GM19395 (cell line): ENCODE measurements at regions not wholly inside any gene's neighbourhood (a gene's known extent, or its start where the extent isn't known, plus 50 kb on each side); places are given as distances from the start of the nearest gene placed in this dataset.

ENCODE experiments used
- ATAC-seq: cut with Tn5 transposase; IDR thresholded peaks from one replicate; pipeline ENCODE4 v1.9.1; 2021; ENCODE audit warnings: mild to moderate bottlenecking, moderate library complexity; ENCODE audit not compliant: unreplicated experiment

DNA sequence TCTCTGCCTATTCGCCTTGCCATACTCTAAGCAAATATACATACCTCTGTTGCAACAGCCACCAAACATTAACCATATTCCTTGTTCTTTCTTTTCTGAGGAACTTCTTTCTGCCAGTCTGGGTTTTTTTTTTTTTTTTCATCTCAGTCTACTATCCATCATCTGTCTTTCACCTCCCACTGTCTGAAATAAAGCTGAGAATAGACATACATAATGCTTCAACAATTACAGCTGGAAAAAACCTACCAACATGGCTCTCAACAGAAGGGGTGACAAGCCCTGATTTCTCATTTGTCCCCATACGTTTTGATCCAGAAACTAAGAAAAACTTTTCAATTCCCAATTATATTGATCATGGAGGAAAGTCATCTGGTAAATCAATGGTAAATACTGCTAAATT is 728.8 kb upstream of the POU3F3 start:
- no peak for ATAC-seq

DNA sequence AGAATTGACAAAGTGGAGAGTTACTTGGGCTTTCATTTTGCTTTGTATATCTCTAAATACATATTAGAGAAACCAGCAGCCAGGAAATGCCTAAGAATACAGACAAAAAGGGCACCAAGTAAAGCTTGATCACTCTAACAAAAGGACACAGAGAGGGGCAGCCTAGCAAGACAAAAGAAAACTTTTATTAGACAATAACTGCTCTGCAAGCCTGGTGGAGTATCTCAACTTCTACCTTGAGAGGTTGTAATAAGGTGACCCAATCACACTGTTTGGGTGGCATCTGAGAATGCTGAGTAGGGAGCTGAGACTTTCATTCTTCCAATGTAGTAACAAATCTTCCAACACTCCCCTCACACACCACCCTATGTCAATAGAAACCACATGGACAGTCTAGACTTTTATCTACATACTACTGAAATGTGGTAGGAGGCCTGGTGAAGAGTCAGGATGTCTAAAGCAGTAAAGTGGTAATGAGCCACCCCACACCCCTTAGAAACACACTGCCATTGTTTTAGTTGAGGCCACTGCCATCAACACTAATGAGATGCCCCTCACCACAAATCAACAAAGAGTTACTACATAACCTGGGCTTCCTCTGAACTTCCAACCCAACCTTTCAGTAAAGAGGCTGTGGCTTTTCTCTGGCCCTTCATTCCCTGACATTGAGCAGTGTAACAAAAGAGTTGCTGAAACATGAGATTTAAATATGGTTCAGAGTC is 726.7 kb upstream of the POU3F3 start:
- no peak for ATAC-seq

DNA sequence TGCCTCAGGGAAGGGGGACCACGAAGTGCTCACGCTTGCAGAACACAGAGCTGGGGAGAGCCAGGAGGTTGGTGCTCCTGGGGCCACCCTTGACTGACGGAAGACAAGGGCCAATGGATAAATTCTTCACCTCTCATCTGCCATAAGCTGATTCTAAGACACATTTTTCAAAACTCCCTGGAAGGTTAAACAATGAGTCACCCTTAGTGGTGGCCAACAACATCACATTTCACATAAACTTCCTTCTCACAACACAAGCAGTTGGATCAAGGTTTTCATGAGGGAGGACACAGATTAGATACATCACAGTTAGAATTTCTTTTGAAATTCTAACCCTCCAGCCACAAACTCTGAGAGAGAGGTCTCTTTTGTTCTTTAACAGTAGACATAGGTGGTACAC is 713.6 kb upstream of the POU3F3 start:
- ATAC-seq, result no peak

DNA sequence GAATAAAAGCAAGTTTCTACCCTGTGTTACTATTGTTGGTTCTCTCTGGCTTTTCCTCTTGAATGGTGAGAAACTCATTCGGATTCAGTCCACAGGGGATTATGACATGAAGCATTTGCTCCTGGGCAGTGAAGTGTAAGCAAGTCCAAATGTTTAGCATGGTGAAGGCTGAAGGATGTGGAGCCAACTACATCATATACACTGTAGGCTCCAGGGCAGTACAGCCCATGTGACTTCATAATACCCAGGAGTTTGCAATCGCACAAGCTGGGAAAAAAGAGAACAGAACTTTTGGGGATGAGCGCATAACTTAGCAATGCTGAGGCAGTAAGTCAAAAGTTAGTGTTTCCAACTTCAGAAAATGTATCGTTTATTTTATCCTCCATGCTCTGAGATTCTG is 695.7 kb upstream of the POU3F3 start:
- ATAC-seq, result no peak

DNA sequence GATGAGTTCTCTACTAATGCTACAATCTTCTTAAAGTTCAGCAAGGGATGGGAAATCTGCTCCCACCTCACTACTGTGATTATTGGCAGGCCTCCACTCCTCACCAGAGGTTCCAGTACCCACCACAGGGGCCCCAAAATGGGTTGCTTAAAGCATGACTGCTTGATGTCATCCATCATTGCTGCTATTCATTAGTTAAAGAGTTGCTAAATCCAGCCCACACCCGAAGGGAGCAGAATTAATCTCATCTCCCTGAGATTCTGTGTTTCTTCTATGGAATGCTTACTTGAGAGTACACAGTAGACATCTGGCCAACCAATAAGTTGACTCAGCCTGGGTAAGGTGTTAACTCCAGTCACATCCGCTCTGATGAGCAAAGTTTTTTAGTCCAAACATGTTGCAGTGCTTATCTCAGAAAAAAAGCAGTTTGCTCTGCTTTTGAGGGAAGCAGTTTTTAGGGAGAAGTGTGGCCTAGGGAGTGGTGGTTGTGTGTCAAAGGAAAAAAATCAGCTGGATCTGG is 690.2 kb upstream of the POU3F3 start:
- no peak for ATAC-seq

DNA sequence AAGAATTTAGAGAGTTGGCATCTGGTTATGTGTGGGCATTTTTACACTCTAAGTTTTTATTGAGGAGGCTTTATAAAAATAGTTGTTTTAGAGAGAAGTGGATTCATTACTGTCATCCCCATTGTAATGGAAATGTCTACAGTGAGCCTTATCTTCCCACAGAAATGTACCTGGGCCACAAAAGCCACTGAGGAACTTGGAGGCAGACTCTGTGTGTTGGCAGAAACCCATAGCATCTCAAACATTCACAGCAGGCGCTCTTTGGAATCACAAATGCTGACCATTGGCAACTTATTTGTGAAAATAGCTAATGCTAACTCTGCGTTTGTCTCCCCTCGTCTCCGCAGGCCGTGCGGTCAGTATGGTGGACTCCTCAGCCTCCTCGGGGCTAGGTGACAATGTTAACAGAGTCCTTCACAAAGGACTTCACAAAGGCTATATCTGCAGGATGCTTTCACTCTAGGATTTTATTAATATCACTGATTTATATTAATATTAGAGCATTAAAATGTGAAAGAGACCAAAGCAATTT is 689.1 kb upstream of the POU3F3 start:
- ATAC-seq, result no peak

DNA sequence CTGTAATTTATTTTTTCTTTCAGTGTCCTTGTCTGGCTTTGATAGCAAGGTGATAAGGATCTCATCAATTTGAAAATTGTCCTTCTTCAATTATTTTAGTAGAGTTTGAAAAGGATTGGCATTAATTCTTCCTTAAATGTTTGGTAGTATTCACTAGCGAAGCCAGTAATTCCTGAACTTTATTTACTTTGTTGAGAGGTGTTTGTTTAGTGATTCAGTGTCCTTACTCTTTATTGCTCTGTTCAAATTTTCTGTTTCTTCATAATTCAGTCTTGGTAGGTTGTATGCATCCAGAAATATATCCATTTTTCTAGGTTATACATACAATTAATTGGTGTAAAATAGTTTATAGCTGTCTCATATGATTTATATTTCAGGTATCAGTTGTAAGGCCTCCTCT is 676.7 kb upstream of the POU3F3 start:
- ATAC-seq, result no peak

DNA sequence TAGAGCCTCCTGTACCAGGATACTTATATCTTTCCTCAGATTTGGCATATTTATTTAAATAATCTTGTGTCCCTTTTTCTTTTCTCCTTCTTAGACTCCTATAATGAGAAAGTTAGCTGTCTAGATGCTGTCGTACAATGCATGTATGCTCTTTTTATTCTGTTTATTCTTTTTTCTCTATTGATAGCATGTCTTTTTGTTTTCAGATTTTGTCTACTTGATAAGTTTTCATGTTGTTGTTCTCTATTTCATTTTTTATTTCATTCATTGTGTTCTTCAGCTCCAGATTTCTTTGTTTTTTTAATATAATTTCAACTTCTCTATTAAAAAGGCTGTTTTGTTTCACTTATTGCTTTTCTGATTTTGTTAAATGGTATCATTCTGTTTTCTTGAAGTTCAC is 674.3 kb upstream of the POU3F3 start:
- no peak for ATAC-seq

DNA sequence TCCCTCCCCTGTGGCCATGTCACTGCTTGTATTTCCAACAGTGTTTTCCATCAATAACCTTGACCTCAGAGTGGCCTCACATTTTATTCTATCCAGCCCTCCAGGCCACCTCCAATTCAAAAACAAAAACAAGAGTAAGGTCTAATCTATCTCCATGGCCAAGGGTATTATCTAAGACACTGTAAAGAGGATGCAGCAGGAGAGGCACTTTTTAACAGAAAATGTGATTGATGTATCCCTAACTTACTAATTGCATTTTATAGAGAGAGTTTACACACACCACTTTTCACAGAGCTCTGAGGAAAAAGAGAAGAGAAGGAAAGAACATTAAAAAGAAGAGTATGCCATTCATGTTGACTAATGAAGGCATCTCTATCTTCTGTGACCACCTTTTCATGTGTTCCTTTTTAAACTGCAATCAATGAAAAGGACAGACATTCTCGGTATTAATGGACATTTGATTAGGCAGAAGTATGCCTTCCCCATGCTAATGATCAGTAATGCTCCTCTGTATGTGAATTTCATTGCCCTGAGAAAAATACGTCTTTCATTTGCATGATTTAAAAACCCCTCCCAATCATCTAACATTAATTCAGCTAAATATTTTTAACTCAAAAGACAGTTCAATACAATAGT is 653.3 kb upstream of the POU3F3 start:
- ATAC-seq, result no peak

DNA sequence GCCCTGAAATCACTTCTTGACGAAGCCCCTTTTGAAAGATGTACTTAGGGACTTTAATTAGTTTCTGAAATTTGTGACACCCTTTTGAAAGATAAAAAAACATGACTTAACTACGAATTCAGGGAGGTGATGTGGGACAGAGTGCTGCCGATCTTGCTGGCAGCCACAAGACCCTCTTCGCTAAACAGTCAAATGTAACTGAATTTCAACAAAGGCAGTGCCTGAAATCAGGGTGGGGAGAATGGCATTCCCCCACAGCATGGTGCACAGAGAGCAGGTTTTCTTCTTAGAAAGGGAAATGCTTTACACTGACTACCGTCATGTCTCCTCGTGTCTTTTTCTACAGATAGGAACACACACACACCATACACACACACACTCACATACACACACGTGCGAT is 640.2 kb upstream of the POU3F3 start:
- ATAC-seq, result no peak

DNA sequence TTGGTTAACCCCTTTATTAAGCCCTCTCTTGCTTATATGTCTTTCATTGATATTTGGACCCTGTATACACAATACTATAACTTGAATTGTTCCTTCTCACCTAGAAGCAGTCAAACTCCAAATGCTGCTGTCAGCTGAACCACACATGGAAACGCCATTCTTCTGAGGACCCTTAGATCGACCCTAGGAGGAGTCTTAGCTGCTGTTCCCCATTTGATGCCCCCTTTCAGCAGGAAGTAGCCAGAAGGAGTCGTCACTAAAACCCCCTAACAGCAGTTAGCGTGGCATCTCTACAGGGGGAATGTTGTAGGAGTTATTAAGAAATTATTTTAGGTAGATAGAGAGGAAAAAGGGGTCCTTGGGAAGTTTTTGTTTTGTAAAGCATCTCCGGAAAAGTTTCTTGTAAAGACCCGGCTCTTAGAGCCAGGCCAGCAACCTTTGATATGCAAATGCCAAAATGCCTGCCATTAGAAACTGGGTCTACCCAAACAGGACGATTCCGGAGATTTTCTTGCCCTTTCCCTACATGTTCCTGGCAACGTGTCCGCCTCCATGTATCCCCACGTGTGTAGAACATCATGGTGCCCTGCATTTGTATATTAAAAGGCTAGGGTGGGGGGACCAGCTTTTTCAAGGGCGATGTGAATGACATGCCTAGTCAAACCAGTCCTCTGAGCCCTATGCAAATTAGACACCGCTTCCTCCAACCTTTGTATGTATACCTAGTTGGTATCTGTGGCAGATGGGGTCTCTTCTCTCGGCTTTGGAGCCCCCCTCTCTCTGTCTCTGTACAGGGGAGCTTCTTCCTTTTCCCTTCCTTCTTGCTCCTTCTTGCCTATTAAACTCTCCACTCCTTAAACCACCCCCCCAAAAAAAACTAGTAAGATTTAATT is 638.4 kb upstream of the POU3F3 start:
- no peak for ATAC-seq

DNA sequence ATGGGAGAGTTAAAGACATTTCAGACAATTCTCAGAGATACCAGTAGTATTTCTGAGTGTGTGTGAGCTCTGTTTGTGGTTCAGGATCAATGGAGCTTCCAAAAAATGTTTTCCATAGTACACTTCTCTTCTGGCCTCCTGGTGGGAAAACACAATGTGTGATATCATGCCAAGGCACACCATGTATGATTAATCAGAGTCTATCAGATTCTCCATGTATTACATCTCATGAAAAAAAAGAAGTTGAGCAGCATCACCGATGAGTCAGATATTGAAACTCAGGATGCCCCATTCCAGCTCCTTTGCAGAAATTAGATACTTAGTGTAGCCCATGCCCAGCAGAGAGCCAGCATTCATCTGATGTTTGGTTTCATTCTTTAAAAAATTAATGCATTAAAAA is 620.3 kb upstream of the POU3F3 start:
- no peak for ATAC-seq

DNA sequence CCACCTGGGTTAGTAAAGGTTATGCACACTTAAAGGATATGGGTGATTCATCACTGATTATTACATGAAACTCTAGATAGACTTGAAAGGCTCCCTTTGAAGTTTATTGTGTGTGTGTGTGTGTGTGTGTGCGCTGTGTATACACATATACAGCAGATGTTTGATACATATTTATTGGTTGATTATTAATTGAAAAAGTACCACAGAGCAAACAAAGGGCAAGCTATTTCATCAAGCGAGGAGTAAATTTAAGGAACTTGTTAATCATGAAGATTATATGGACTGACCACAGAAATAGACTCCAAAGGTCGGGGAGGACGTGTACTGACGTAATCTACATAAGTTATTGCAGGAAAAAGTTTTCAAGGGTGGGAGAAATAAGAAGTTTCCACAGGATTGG is 617.4 kb upstream of the POU3F3 start:
- ATAC-seq, result no peak

DNA sequence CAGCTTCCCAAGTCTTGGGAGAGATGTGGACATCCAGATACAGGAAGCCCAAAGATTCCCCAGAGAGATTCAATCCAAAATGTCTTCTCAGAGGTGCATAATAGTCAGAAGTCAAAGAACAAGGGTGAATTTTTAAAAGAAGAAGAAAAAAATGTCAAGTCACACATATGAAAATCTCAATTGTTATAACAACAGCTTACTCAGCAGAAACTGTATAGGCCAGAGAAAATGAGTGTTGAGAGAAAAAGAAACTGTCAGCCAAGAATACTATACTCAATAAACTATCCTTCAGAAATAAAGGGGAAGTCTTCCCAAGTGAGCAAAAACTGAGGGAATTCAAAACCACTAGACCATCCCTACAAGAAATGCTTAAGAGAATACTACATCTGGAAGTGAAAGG is 612.9 kb upstream of the POU3F3 start:
- ATAC-seq, result no peak

DNA sequence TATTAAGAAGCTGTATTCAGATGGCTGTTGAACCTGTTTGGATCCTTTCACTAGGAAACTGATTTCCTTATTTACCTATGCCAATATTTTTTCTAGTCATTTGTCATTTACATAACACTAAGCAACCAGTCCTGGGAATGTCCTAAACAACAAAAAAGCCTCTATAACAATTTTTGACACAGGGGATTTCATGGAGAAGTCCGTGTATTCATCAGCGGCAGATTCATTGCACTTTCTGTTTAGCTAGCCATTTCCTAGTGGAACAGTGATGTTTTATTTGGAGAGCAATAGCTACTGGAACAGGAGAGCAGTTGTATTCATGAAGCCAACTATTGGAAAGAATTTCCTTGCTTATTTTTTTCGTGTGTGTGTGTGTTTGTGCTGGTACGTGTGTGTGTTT is 604.3 kb upstream of the POU3F3 start:
- no peak for ATAC-seq

DNA sequence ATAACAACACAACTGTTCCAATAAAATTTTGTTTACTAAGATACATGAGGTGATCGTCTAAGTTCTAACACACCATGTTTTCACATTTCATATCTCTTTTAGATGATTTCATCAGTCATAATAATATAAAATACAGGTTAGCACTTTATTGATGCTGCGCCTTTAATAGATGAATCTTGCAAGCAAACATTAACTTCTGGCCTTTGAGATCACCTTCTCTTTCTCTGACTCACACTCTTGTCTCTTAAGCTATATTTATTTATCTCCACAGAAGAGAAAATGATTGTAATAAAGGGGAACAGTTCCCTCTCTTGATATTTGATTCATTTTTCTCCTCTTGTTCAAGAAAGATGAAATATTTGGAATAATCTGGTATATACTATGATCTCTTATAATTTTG is 603.3 kb upstream of the POU3F3 start:
- ATAC-seq, result no peak

DNA sequence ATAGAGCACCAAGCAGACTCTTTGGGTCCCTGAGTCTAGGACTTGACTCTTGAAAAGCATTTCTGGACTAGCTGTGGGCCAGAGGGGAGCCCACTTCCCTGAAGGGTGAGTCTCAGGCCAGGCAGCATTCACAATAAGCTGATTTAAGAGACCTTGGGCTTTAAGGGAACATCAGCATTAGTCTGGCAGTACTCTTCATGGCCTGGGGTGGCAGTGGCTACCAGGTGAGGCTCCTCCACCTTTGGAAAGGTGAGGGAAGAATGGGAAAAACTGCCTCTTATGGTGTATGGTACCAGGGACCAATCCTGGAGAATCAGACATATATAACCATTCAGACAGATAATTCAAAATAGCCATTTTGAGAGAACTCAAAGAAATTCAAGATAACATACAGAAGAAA is 599.9 kb upstream of the POU3F3 start:
- no peak for ATAC-seq

DNA sequence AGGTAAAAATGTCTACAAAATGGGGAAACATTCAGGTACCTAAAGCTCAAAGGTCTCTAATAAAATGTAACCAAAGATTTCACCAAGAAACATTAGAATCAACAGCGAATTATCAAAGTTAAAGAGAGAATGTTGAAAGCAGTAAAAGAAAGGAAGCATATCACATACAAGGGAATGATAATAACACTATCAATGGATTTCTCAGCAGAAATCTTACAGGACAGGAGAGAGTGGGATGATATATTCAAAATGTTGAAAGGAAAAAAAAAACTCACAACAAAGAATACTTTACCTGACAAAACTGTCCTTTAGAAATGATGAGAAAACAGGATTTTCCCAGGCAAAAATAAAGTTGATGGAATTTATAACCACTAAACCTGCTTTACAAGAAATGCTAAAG is 591.2 kb upstream of the POU3F3 start:
- ATAC-seq, result no peak

DNA sequence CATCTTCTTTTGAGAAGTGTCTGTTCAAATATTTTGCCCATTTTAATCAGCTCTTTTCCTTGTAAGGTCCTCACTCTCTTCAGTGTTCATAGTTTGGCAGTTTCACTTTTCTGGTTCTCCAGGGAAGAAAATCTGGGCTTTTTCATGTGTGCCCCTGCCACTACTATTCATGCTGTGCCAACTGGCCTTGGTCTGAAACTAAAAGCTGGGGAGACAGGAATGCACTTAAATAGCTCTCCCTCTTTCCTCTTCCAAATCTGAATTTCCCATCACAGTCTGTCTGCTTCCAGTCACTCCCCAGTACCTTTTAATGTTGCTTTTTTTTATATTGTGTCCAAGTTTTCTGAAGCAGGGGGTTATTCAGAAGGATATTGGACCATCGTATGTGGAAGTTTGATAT is 574.3 kb upstream of the POU3F3 start:
- no peak for ATAC-seq

DNA sequence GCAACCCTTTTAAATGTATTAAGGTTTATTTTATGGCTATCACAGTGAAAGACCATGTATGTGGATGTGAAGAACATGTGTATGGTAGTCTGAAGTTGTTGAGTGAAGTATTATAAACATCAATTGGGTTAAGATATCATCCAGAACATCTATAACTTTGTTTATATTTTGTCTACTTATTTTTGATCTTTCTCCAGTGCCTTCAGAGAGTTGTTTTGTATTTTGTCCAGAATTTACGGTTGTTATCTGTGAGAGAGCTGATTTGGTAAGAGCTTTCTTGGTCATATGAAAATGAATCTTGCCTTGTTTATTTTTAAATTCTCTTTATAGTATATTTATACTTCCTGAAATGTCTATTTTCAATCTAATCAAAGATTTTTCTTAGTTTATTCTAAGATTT is 573.7 kb upstream of the POU3F3 start:
- no peak for ATAC-seq

DNA sequence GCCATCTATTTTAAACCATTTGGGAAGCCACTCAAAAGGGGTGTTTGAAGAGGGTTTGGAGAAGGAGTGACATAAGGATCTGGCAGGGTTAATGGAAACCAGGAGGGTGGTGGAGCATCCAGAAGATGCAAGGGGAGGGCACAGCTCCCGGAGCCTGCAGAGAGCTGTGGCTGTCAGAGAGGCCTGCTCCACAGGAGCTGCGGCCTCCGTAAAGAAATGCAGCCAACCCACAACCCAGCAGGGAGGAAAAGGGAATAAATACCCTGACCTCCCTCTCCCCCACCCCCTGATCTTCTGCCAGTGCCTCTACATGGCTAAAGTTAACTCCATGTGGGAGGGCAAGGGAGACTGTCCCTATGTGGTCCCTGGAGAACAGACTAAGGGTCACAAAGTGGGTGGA is 567.1 kb upstream of the POU3F3 start:
- no peak for ATAC-seq
